ENCODE measurements at regions not wholly inside any gene's neighbourhood (a gene's known extent, or its start where the extent isn't known, plus 50 kb on each side); places are given as distances from the start of the nearest gene placed in this dataset.
A peak's percentile ranks its signal among the peaks of the same experiment; 100 is the strongest.
"Not testable (repeated sequence)": the region's sequence is repeated elsewhere in the genome, so short reads cannot be mapped to it uniquely, and the experiment has no call there.

DNA sequence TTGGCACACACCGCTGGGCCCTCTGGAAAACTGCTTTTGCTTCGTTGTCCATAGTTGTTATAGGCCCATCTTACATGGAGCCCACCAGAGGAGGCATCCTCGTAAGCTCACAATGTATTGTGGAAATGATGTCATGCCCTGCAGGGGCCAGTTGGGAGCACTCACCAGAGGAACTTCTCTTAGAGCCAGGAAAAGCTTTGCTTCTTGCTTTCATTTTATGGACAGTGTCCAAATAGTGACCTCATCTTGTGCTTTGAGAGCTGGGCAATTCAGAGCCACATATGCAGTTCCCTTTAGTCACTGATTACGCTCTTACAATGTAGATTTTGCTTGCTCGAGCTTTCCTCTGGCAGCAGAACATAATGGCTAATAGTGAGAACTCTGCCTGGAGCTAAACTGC, 275.6 kb downstream of the AACS start:
- peak; percentile 53 for DNase-seq (ENCODE audit: low read depth, low spot score)
- POLR2A ChIA-PET: no interaction called here
- CTCF ChIA-PET: interaction anchor here (3.0 kb wide), 1 partner anchor 10 kb away, joined by 22 read pairs; no protein-coding TSS in a partner anchor
- no peak overlapping the region for H3K4me3 ChIP-seq (ENCODE audit: low read depth, low read length)
- TF ChIP-seq, protein P1, sequence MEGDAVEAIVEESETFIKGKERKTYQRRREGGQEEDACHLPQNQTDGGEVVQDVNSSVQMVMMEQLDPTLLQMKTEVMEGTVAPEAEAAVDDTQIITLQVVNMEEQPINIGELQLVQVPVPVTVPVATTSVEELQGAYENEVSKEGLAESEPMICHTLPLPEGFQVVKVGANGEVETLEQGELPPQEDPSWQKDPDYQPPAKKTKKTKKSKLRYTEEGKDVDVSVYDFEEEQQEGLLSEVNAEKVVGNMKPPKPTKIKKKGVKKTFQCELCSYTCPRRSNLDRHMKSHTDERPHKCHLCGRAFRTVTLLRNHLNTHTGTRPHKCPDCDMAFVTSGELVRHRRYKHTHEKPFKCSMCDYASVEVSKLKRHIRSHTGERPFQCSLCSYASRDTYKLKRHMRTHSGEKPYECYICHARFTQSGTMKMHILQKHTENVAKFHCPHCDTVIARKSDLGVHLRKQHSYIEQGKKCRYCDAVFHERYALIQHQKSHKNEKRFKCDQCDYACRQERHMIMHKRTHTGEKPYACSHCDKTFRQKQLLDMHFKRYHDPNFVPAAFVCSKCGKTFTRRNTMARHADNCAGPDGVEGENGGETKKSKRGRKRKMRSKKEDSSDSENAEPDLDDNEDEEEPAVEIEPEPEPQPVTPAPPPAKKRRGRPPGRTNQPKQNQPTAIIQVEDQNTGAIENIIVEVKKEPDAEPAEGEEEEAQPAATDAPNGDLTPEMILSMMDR (IDR thresholded peaks at IDR 0.05; ENCODE audit: insufficient read depth, low read length, missing control alignments): no peak

DNA sequence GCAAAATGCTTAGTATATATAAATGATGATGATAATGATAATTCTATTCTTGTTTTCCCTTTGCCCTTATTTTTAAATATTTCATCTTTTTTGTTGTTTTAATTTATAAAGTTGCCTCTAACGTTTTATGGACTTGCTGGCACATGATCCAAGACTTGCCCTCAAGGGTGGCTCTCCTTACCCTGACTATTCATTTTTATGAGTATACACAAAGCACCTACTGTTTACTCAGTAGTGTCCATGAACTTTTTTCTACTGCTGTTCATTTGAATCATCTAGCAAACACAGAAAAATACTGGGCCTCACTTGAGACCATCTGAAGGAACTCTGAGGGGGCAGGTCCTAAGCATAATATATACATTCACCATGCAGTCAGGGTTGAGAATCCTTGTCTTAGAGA, 276.2 kb downstream of the AACS start:
- CTCF ChIA-PET: interaction anchor here (3.0 kb wide), 1 partner anchor 11 kb away, joined by 22 read pairs; no protein-coding TSS in a partner anchor
- TF ChIP-seq, protein P1 (IDR thresholded peaks at IDR 0.05; ENCODE audit: insufficient read depth, low read length, missing control alignments): no peak
- H3K4me3 ChIP-seq (ENCODE audit: low read depth, low read length): no peak overlapping the region
- DNase-seq (ENCODE audit: low read depth, low spot score): no peak
- POLR2A ChIA-PET: no interaction called here

DNA sequence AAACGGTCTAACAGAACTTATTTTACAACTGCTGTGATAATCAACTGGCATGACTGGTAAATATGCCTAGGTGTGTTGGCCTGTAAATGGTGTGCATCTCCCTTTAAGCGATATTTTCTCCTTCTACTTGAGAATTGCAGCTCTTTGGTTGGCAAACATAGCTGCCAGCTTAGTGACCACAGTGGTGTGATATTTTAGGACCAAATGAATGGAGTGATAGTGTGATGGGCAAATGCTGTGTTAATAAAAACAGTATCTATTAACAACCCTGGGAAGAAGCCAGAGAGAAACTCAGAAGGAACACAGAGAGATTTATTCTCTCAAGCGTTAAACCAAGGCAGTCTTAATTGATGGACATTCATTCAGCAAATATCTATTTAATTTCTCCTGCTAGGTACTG, 278.4 kb downstream of the AACS start:
- CTCF ChIA-PET: interaction anchor here (0.7 to 4.6 kb wide), 2 partner anchors 12 to 34 kb away, joined by 3 to 21 read pairs; no protein-coding TSS in a partner anchor
- TF ChIP-seq, protein P1 (IDR thresholded peaks at IDR 0.05; ENCODE audit: insufficient read depth, low read length, missing control alignments): no peak
- no peak for DNase-seq (ENCODE audit: low read depth, low spot score)
- POLR2A ChIA-PET: no interaction called here
- H3K4me3 ChIP-seq (ENCODE audit: low read depth, low read length): no peak overlapping the region

DNA sequence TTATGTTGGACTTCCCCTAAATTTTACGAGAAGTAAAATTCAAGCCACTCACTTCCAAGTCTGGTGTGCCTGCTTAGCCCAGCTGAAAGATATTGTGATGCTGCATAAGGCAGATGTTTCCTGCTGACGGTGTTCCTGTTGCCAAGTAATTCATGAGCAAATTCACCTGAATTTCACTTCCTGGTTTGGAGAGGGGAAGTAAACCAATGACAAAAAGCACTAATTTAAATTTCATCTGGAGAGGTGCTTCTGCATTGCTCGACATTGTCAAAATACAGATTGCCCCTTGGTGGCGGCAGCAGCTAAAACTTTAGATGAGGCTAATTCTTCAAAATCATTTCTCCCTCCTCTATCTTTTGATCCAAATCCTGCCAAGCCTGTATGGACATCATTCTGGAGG, 281.1 kb downstream of the AACS start:
- TF ChIP-seq, protein P1 (IDR thresholded peaks at IDR 0.05; ENCODE audit: insufficient read depth, low read length, missing control alignments): no peak
- H3K4me3 ChIP-seq (ENCODE audit: low read depth, low read length): no peak overlapping the region
- DNase-seq (ENCODE audit: low read depth, low spot score): no peak
- ChIA-PET CTCF (interaction anchor here (0.7 to 4.6 kb wide), 2 partner anchors 15 to 1222 kb away, joined by 3 to 21 read pairs; no protein-coding TSS in a partner anchor), POLR2A (no interaction called here)

- CTCF ChIA-PET: no interaction called here
- TF ChIP-seq, protein P1 (IDR thresholded peaks at IDR 0.05; ENCODE audit: insufficient read depth, low read length, missing control alignments): no peak
- no peak overlapping the region for H3K4me3 ChIP-seq (ENCODE audit: low read depth, low read length)
- POLR2A ChIA-PET: no interaction called here
- DNase-seq (ENCODE audit: low read depth, low spot score): no peak
Observed at GRCh38 chr12:125351788-125352187, 286.6 kb downstream of the AACS start.

DNA sequence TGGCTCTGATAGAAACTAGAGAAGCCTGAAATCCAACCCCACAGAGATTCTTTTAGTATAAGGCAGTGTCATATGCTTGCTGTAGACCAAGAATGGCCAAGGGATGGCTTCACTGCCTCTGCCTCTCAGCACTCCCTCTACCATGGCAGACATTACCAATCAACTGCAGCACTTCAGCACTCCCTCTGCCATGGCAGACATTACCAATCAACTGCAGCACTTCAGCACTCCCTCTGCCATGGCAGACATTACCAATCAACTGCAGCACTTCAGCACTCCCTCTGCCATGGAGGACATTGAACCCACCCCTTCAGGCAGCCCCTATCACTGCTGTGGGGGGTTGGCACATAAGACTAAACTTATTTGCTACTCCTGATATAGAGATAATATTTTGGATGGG, 287.8 kb downstream of the AACS start:
- POLR2A ChIA-PET; DNase-seq (ENCODE audit: low read depth, low spot score); H3K4me3 ChIP-seq (ENCODE audit: low read depth, low read length); CTCF ChIA-PET: not testable (repeated sequence)

- no peak for DNase-seq (ENCODE audit: low read depth, low spot score)
- CTCF ChIA-PET: no interaction called here
- TF ChIP-seq, protein P1 (IDR thresholded peaks at IDR 0.05; ENCODE audit: insufficient read depth, low read length, missing control alignments): no peak
- H3K4me3 ChIP-seq (ENCODE audit: low read depth, low read length): no peak overlapping the region
- POLR2A ChIA-PET: no interaction called here
Observed at GRCh38 chr12:125353871-125354270, 288.6 kb downstream of the AACS start.
